GM10266 (cell line): ENCODE measurements at regions not wholly inside any gene's neighbourhood (a gene's known extent, or its start where the extent isn't known, plus 50 kb on each side); places are given as distances from the start of the nearest gene placed in this dataset.

Source experiments
- DNase-seq: peaks from one replicate; pipeline ENCODE4 v3.0.0; 2012; ENCODE audit errors: extremely low spot score
- CTCF ChIP-seq: IDR thresholded peaks from 2 replicates; pipeline ENCODE4 v1.5.1; 2012; ENCODE audit warnings: mild to moderate bottlenecking, low read depth; ENCODE audit not compliant: control insufficient read depth, insufficient read depth; ENCODE audit errors: missing control alignments

DNA sequence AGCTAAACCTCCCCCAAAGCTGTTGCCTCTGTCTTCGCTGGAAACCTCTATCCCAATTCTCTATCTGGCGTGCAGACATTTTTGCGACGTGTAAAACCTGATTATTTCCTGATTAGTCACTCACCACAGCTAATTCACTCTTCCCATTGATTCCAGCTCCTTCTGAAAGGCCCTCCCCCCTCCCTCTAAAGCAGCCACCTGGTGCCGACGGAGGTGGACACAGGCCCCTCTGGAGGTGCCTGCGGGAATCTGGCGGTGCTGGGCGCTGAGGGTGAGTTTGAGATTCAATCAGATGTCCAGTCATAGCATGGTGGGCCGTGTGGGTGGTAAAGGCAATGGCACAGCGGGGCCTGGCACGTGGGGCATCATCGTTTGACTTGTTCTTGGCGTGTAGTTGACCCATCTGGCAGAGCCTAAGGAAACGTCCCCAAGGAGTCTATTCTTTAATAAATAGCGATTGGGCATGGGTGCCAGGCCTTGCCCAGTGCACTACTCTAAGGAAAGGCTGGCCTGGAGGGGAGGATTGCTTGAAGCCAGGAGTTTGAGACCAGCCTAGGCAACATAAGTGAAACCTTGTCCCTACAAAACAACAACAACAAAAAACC, 271.1 kb upstream of the MVB12B start:
- TF ChIP-seq CTCF, result no peak
- DNase-seq, result no peak

- no peak for DNase-seq
- TF ChIP-seq CTCF, result no peak
These were observed 270.2 kb upstream of the MVB12B start for GRCh38 chr9:126056312-126057021.

DNA sequence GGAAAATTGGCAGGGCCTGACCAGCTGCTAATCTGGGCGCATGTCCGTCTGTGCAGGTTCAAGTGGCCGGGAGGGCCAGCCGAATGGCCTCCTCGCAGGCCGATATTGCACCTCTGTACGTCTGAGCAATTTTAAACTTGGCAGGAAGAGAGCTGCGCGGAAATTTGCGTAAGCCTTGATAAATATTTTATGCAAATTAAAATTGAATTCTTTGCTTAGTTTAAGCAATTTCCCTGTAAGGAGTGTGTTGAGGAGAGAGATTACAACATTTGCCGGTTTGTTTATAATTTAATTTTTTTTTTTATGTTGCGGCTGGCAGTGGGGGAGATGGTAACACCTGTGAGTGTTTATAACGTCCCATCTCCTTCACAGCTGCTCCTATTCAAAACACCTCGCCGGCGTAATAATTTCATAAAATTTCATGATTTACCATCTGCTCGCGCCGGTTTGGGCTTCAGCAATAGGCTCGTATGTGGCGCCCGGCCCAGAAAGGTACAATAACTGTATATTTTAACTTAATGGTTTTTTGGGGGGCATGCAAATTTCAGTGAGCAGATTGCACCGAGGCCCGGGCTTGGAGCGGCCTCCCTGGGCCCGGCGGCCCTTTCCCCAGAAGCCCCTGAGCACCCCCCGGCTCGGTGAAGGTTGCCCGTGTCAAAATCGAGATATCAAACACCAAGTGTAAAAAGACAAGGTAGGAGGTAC, 269.4 kb upstream of the MVB12B start:
- no peak for DNase-seq
- TF ChIP-seq CTCF, result no peak

DNA sequence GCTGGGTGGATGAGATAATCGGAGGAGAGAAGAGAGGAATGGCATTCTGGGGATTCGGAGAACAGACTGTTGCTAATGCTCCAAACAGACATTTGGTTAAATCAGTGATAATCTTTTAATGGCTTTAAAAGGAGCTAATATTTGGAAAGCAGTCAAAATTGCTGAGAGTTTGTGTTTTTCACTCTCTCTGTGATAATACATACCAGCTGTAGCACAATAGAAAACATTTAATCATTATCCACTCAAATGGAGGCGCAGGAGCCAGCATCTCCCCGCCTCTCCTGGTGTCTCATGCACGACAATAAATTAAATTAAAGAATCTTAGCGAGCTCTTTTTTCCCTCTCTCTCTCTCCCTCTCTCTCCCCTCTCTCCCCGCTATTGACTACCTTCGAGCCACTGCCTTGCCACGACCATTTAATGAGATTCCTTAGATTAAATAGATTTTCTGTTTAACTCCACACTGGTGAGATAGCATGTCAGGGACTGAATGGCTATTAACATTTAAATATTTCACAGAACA, 268.6 kb upstream of the MVB12B start:
- no peak for DNase-seq
- TF ChIP-seq CTCF, result no peak

GRCh38 chr9:126058591-126058990, 268.0 kb upstream of the MVB12B start:
- DNase-seq, result no peak
- TF ChIP-seq CTCF, result no peak

DNA sequence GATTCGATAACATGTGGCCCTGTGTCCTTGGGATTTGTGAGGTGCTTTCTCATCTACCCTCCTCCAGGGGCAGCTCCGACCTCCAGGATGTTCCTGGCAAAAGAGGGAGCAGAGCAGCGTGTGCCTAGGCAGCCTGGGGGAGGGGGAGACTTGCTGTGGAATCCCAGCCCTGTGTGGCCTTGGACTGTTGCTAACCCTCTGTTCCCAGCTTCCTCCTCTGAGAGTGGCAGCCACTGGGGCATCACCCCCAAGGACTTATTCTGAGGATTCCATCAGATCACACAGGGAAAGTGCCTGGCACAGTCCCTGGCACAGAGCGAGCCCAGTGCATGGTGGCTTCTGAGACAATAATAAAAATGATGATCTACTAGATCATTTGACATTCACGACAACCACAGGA, 265.1 kb upstream of the MVB12B start:
- DNase-seq, result no peak
- TF ChIP-seq CTCF, result no peak

GRCh38 chr9:126062158-126062886, 264.3 kb upstream of the MVB12B start:
- no peak for TF ChIP-seq CTCF
- DNase-seq, result no peak
